SIG-M5 treated with dmso at 0.1 percent for 504 hours (cell line): ENCODE measurements at regions not wholly inside any gene's neighbourhood (a gene's known extent, or its start where the extent isn't known, plus 50 kb on each side); places are given as distances from the start of the nearest gene placed in this dataset.
"Not testable (repeated sequence)": the region's sequence is repeated elsewhere in the genome, so short reads cannot be mapped to it uniquely, and the experiment has no call there.

Source experiments
- DNase-seq: peaks from one replicate; lab custom pipeline; 2025; ENCODE audit not compliant: unreplicated experiment; lab: John Stamatoyannopoulos, UW

- no peak for DNase-seq
Measured at GRCh38 chr1:181170194-181170593, 81.7 kb downstream of the IER5 start.

- no peak for DNase-seq
Measured at GRCh38 chr1:181172082-181172481, 83.6 kb downstream of the IER5 start.

GRCh38 chr1:181173761-181174447 lies 85.4 kb downstream of the IER5 start:
- no peak for DNase-seq

GRCh38 chr1:181174861-181175260 lies 86.4 kb downstream of the IER5 start:
- DNase-seq, result no peak

- DNase-seq, result no peak
Measured at GRCh38 chr1:181175356-181175910, 86.9 kb downstream of the IER5 start.

- no peak for DNase-seq
Measured at GRCh38 chr1:181175955-181176354, 87.5 kb downstream of the IER5 start.

- no peak for DNase-seq
Measured at GRCh38 chr1:181178241-181178879, 89.9 kb downstream of the IER5 start.

GRCh38 chr1:181179279-181179986 lies 90.9 kb downstream of the IER5 start:
- DNase-seq, result no peak

GRCh38 chr1:181179987-181180365 lies 91.5 kb downstream of the IER5 start:
- DNase-seq, result peak; percentile 21

- no peak for DNase-seq
Measured at GRCh38 chr1:181180407-181181031, 92.0 kb downstream of the IER5 start.

GRCh38 chr1:181181792-181182585 lies 93.5 kb downstream of the IER5 start:
- DNase-seq, result no peak

- DNase-seq, result no peak
Measured at GRCh38 chr1:181184621-181185020, 96.1 kb downstream of the IER5 start.

GRCh38 chr1:181185461-181185860 lies 97.0 kb downstream of the IER5 start:
- DNase-seq, result no peak

- DNase-seq, result not testable (repeated sequence)
Measured at GRCh38 chr1:181186133-181186532, 97.6 kb downstream of the IER5 start.

GRCh38 chr1:181187337-181188126 lies 99.0 kb downstream of the IER5 start:
- DNase-seq, result no peak

GRCh38 chr1:181189245-181189644 lies 100.7 kb downstream of the IER5 start:
- no peak for DNase-seq

- DNase-seq, result peak; percentile 56
Measured at GRCh38 chr1:181189691-181190363, 101.3 kb downstream of the IER5 start.

- DNase-seq, result no peak
Measured at GRCh38 chr1:181190364-181191035, 102.0 kb downstream of the IER5 start.
